ENCODE measurements at regions not wholly inside any gene's neighbourhood (a gene's known extent, or its start where the extent isn't known, plus 50 kb on each side); places are given as distances from the start of the nearest gene placed in this dataset.
A peak's percentile ranks its signal among the peaks of the same experiment; 100 is the strongest.

GRCh38 chr16:73798471-73798870, 498.1 kb upstream of the PSMD7 start:
- Mint-ChIP-seq H3K27me3 (peaks cover 4% of the 10 kb centered on the region), H3K36me3 (no peaks in the 10 kb centered on the region), H3K4me1 (ENCODE audit: unreplicated experiment) (peaks cover 33% of the 10 kb centered on the region), H3K9me3 (no peaks in the 10 kb centered on the region), H3K4me3 (no peak overlapping the region), H3K27ac (no peak overlapping the region)
- no peak for DNase-seq (ENCODE audit: extremely low spot score, unreplicated experiment)
- no peak for TF ChIP-seq CTCF (conservative IDR thresholded peaks at IDR 0.05)

GRCh38 chr16:73797115-73797514, 499.5 kb upstream of the PSMD7 start:
- Mint-ChIP-seq H3K27me3 (peaks cover 10% of the 10 kb centered on the region), H3K9me3 (no peaks in the 10 kb centered on the region)
- no peak for DNase-seq (ENCODE audit: extremely low spot score, unreplicated experiment)

GRCh38 chr16:73796241-73796640, 500.4 kb upstream of the PSMD7 start:
- H3K27me3 Mint-ChIP-seq, result peaks cover 10% of the 10 kb centered on the region
- no peak for TF ChIP-seq CTCF (conservative IDR thresholded peaks at IDR 0.05)

More at GRCh38 chr16:73797115-73797514, 499.5 kb upstream of the PSMD7 start:
- Mint-ChIP-seq H3K4me3 (no peak overlapping the region), H3K27ac (no peak overlapping the region), H3K36me3 (no peaks in the 10 kb centered on the region), H3K4me1 (ENCODE audit: unreplicated experiment) (peaks cover 39% of the 10 kb centered on the region)
- no peak for TF ChIP-seq CTCF (conservative IDR thresholded peaks at IDR 0.05)

GRCh38 chr16:73794994-73795393, 501.6 kb upstream of the PSMD7 start:
- Mint-ChIP-seq H3K27me3 (peaks cover 10% of the 10 kb centered on the region), H3K4me3 (no peak overlapping the region), H3K4me1 (ENCODE audit: unreplicated experiment) (peaks cover 50% of the 10 kb centered on the region), H3K36me3 (no peaks in the 10 kb centered on the region), H3K9me3 (no peaks in the 10 kb centered on the region), H3K27ac (no peak overlapping the region)
- no peak for TF ChIP-seq CTCF (conservative IDR thresholded peaks at IDR 0.05)
- DNase-seq (ENCODE audit: extremely low spot score, unreplicated experiment), result no peak

More at GRCh38 chr16:73796241-73796640, 500.4 kb upstream of the PSMD7 start:
- Mint-ChIP-seq H3K4me1 (ENCODE audit: unreplicated experiment) (peaks cover 44% of the 10 kb centered on the region), H3K27ac (no peak overlapping the region), H3K36me3 (no peaks in the 10 kb centered on the region), H3K9me3 (no peaks in the 10 kb centered on the region), H3K4me3 (no peak overlapping the region)
- DNase-seq (ENCODE audit: extremely low spot score, unreplicated experiment), result no peak

GRCh38 chr16:73793871-73794437, 502.7 kb upstream of the PSMD7 start:
- no peak overlapping the region for H3K27ac Mint-ChIP-seq
- no peaks in the 10 kb centered on the region for H3K36me3 Mint-ChIP-seq
- no peaks in the 10 kb centered on the region for H3K9me3 Mint-ChIP-seq
- no peak for DNase-seq (ENCODE audit: extremely low spot score, unreplicated experiment)
- no peak for TF ChIP-seq CTCF (conservative IDR thresholded peaks at IDR 0.05)
- H3K4me3 Mint-ChIP-seq, result no peak overlapping the region
- peaks cover 10% of the 10 kb centered on the region for H3K27me3 Mint-ChIP-seq
- H3K4me1 Mint-ChIP-seq (ENCODE audit: unreplicated experiment), result peaks cover 54% of the 10 kb centered on the region

- no peaks in the 10 kb centered on the region for H3K36me3 Mint-ChIP-seq
- peak overlapping the region; percentile 47 for H3K4me3 Mint-ChIP-seq
- H3K27ac Mint-ChIP-seq, result no peak overlapping the region
- H3K27me3 Mint-ChIP-seq, result peaks cover 10% of the 10 kb centered on the region
- no peaks in the 10 kb centered on the region for H3K9me3 Mint-ChIP-seq
- DNase-seq (ENCODE audit: extremely low spot score, unreplicated experiment), result no peak
- H3K4me1 Mint-ChIP-seq (ENCODE audit: unreplicated experiment), result peaks cover 48% of the 10 kb centered on the region
- no peak for TF ChIP-seq CTCF (conservative IDR thresholded peaks at IDR 0.05)
Measured at GRCh38 chr16:73793260-73793659, 503.4 kb upstream of the PSMD7 start.
